ENCODE measurements at regions not wholly inside any gene's neighbourhood (a gene's known extent, or its start where the extent isn't known, plus 50 kb on each side); places are given as distances from the start of the nearest gene placed in this dataset.
"Not testable (repeated sequence)": the region's sequence is repeated elsewhere in the genome, so short reads cannot be mapped to it uniquely, and the experiment has no call there.

GRCh38 chrX:30147996-30148643 is 67.2 kb upstream of the MAGEB2 start:
- Histone ChIP-seq H2AFZ (ENCODE audit: low read length) (no peak overlapping the region), H3K79me2 (ENCODE audit: low read length) (no peaks in the 10 kb centered on the region)

GRCh38 chrX:30149206-30149605 is 66.2 kb upstream of the MAGEB2 start:
- not testable (repeated sequence) for H3K36me3 ChIP-seq (replicated peaks; ENCODE audit: insufficient read depth, low read length)

More at GRCh38 chrX:30147996-30148643, 67.2 kb upstream of the MAGEB2 start:
- no peak overlapping the region for H3K9ac ChIP-seq (ENCODE audit: low read length)
- no peak for TF ChIP-seq CTCF (IDR thresholded peaks at IDR 0.05; ENCODE audit: low read length)
- TF ChIP-seq EZH2 (optimal IDR thresholded peaks at IDR 0.05; ENCODE audit: low read depth, low read length): no peak
- no peaks in the 10 kb centered on the region for H3F3A ChIP-seq (ENCODE audit: insufficient read depth, low read length)
- no peak for DNase-seq
- no peaks in the 10 kb centered on the region for H3K4me1 ChIP-seq (ENCODE audit: low read length)
- H3K27ac ChIP-seq (ENCODE audit: low read length): no peak overlapping the region
- no peak overlapping the region for H3K4me3 ChIP-seq (ENCODE audit: low read length)
- no peaks in the 10 kb centered on the region for H3K36me3 ChIP-seq (replicated peaks; ENCODE audit: insufficient read depth, low read length)
- H3K9me3 ChIP-seq (replicated peaks; ENCODE audit: insufficient read depth, low read length): no peaks in the 10 kb centered on the region
- H3K9me2 ChIP-seq (replicated peaks; ENCODE audit: insufficient read depth, low read length): no peaks in the 10 kb centered on the region
- no peaks in the 10 kb centered on the region for H3K27me3 ChIP-seq (replicated peaks; ENCODE audit: insufficient read depth, low read length)
- H3K4me2 ChIP-seq (ENCODE audit: low read depth, low read length): no peak overlapping the region
- no peaks in the 10 kb centered on the region for H4K20me1 ChIP-seq (ENCODE audit: insufficient read depth, low read length)

DNA sequence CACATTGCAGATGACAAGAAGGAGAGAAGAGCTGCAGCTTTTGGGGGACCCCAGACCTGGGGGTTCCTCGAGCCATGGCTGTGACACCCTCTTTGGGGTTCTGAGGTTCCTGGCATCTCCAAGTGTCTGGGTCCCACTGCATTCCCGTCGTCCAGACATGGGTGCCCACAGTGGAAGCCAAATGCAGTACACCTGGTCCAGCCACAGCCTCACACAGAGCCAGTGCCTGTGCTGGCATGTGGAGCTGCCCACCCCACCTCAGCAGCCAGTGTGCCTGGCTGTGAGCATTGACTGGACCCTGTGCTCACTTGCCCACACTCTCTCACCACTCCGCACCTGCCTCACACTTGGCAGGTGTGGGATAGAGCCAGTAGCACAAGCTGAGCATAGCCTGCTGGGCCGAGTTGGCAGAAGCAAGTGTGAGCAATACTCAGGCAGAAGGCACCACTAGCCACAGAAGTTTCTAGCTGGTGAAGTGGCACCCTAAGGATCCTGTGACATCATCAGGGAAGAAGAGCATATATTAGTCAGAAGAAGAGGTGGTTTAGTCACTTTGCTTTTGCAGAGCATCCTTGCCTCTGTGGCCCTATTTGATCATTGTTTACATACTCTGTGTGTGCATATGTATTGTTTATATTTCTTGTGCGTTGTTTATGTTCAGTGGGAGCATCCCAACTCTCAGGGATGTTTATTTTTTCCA is 65.0 kb upstream of the MAGEB2 start:
- H3K9me2 ChIP-seq (replicated peaks; ENCODE audit: insufficient read depth, low read length): no peaks in the 10 kb centered on the region
- no peaks in the 10 kb centered on the region for H3K9me3 ChIP-seq (replicated peaks; ENCODE audit: insufficient read depth, low read length)
- H3K9ac ChIP-seq (ENCODE audit: low read length): no peak overlapping the region
- H3K4me2 ChIP-seq (ENCODE audit: low read depth, low read length): no peak overlapping the region
- H2AFZ ChIP-seq (ENCODE audit: low read length): no peak overlapping the region
- TF ChIP-seq EZH2 (optimal IDR thresholded peaks at IDR 0.05; ENCODE audit: low read depth, low read length): no peak
- TF ChIP-seq EZH2phosphoT487 (IDR thresholded peaks at IDR 0.05; ENCODE audit: low read length): no peak
- TF ChIP-seq CTCF (IDR thresholded peaks at IDR 0.05; ENCODE audit: low read length): no peak
- no peak overlapping the region for H3K27ac ChIP-seq (ENCODE audit: low read length)
- no peaks in the 10 kb centered on the region for H3F3A ChIP-seq (ENCODE audit: insufficient read depth, low read length)
- no peaks in the 10 kb centered on the region for H3K36me3 ChIP-seq (replicated peaks; ENCODE audit: insufficient read depth, low read length)
- no peaks in the 10 kb centered on the region for H4K20me1 ChIP-seq (ENCODE audit: insufficient read depth, low read length)
- DNase-seq: no peak
- H3K4me3 ChIP-seq (ENCODE audit: low read length): no peak overlapping the region
- no peaks in the 10 kb centered on the region for H3K79me2 ChIP-seq (ENCODE audit: low read length)
- H3K4me1 ChIP-seq (ENCODE audit: low read length): no peaks in the 10 kb centered on the region
- no peaks in the 10 kb centered on the region for H3K27me3 ChIP-seq (replicated peaks; ENCODE audit: insufficient read depth, low read length)

More at GRCh38 chrX:30149206-30149605, 66.2 kb upstream of the MAGEB2 start:
- H4K20me1 ChIP-seq (ENCODE audit: insufficient read depth, low read length); H3K27me3 ChIP-seq (replicated peaks; ENCODE audit: insufficient read depth, low read length); H3K9ac ChIP-seq (ENCODE audit: low read length); H3K9me3 ChIP-seq (replicated peaks; ENCODE audit: insufficient read depth, low read length); H3K4me3 ChIP-seq (ENCODE audit: low read length); H3K79me2 ChIP-seq (ENCODE audit: low read length); H3K4me1 ChIP-seq (ENCODE audit: low read length); H3K4me2 ChIP-seq (ENCODE audit: low read depth, low read length); H3F3A ChIP-seq (ENCODE audit: insufficient read depth, low read length); H3K9me2 ChIP-seq (replicated peaks; ENCODE audit: insufficient read depth, low read length); H2AFZ ChIP-seq (ENCODE audit: low read length); H3K27ac ChIP-seq (ENCODE audit: low read length); DNase-seq: not testable (repeated sequence)

DNA sequence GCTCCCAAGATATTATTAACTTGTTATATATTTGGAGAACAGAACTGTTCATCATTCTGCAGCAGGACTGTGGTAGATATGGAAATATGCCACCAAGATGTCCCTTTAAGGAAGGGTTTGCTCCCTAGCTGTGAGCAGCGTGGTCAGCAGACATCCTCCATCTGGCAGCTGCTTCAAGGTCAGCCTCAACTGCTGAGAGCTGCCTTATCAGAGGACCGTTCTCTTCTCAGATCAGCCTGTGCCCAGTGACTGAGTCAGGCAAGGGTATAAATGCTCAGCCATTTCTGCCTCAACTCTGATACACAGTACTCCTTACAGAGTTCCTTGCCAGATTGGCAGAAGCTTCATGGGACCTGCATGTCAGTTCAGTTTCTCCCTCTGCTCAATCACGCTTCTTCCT is 63.4 kb upstream of the MAGEB2 start:
- DNase-seq: no peak
- Histone ChIP-seq H3K79me2 (ENCODE audit: low read length) (no peaks in the 10 kb centered on the region), H3K9me2 (replicated peaks; ENCODE audit: insufficient read depth, low read length) (no peaks in the 10 kb centered on the region), H3K9ac (ENCODE audit: low read length) (no peak overlapping the region), H3K4me1 (ENCODE audit: low read length) (no peaks in the 10 kb centered on the region), H3K9me3 (replicated peaks; ENCODE audit: insufficient read depth, low read length) (no peaks in the 10 kb centered on the region), H3K4me2 (ENCODE audit: low read depth, low read length) (no peak overlapping the region), H3K27me3 (replicated peaks; ENCODE audit: insufficient read depth, low read length) (no peaks in the 10 kb centered on the region), H3K4me3 (ENCODE audit: low read length) (no peak overlapping the region), H3K27ac (ENCODE audit: low read length) (no peak overlapping the region), H4K20me1 (ENCODE audit: insufficient read depth, low read length) (no peaks in the 10 kb centered on the region), H3F3A (ENCODE audit: insufficient read depth, low read length) (no peaks in the 10 kb centered on the region), H2AFZ (ENCODE audit: low read length) (no peak overlapping the region), H3K36me3 (replicated peaks; ENCODE audit: insufficient read depth, low read length) (no peaks in the 10 kb centered on the region)
- TF ChIP-seq EZH2phosphoT487 (IDR thresholded peaks at IDR 0.05; ENCODE audit: low read length): no peak
- no peak for TF ChIP-seq CTCF (IDR thresholded peaks at IDR 0.05; ENCODE audit: low read length)
- TF ChIP-seq EZH2 (optimal IDR thresholded peaks at IDR 0.05; ENCODE audit: low read depth, low read length): no peak

Measured in MM.1S (cell line).